Mesenchymal stem cell (in vitro differentiated cells and primary cell): ENCODE measurements at regions not wholly inside any gene's neighbourhood (a gene's known extent, or its start where the extent isn't known, plus 50 kb on each side); places are given as distances from the start of the nearest gene placed in this dataset.
A peak's percentile ranks its signal among the peaks of the same experiment; 100 is the strongest.

Experiments used
- DNase-seq: peaks from one replicate; pipeline ENCODE4 v3.0.0-alpha.2; 2013
- H2AFZ ChIP-seq: one replicate; pipeline ENCODE4 v1.6.1; 2013; ENCODE audit warnings: low read depth, mild to moderate bottlenecking, control low read depth, inconsistent platforms, low read length, moderate library complexity
- H2AK5ac ChIP-seq: 2 replicates; pipeline ENCODE4 v1.6.1; 2013; ENCODE audit warnings: low read length, moderate library complexity, mild to moderate bottlenecking, inconsistent platforms; ENCODE audit not compliant: severe bottlenecking
- H2BK120ac ChIP-seq: one replicate; pipeline ENCODE4 v1.6.1; 2013; ENCODE audit warnings: low read depth, mild to moderate bottlenecking, inconsistent platforms, low read length, moderate library complexity
- H2BK12ac ChIP-seq, 2 experiments: one replicate each; pipeline ENCODE4 v1.6.1; 2013; ENCODE audit warnings: inconsistent platforms in 2 of 2, low read length in 2 of 2, mild to moderate bottlenecking in 2 of 2, moderate library complexity in 2 of 2, control low read depth in 1 of 2
- H2BK15ac ChIP-seq: one replicate; pipeline ENCODE4 v1.6.1; 2013; ENCODE audit warnings: mild to moderate bottlenecking, low read depth, inconsistent platforms; ENCODE audit not compliant: poor library complexity, severe bottlenecking
- H2BK5ac ChIP-seq: 2 replicates; pipeline ENCODE4 v1.6.1; 2013; ENCODE audit warnings: low read depth, mild to moderate bottlenecking, low read length, control low read depth, inconsistent platforms; ENCODE audit not compliant: poor library complexity, severe bottlenecking
- H3K14ac ChIP-seq, 2 experiments: one replicate each; pipeline ENCODE4 v1.6.1; 2013; ENCODE audit warnings: inconsistent platforms in 2 of 2, low read length in 2 of 2, control low read depth in 1 of 2, mild to moderate bottlenecking in 1 of 2, moderate library complexity in 1 of 2
- H3K18ac ChIP-seq, 2 experiments: one replicate each; pipeline ENCODE4 v1.6.1; 2013; ENCODE audit warnings: inconsistent platforms in 2 of 2, low read length in 2 of 2, control low read depth in 1 of 2, low read depth in 1 of 2, mild to moderate bottlenecking in 1 of 2
- H3K23ac ChIP-seq, 2 experiments: one replicate each; pipeline ENCODE4 v1.6.1; 2013; ENCODE audit warnings: inconsistent platforms in 2 of 2, low read length in 2 of 2, mild to moderate bottlenecking in 2 of 2, moderate library complexity in 2 of 2, control low read depth in 1 of 2
- H3K27ac ChIP-seq: 2 replicates; pipeline ENCODE4 v1.5.1; 2013; ENCODE audit warnings: mild to moderate bottlenecking, moderate library complexity, low read length, control low read depth, inconsistent platforms; ENCODE audit not compliant: poor library complexity, severe bottlenecking
- H3K27me3 ChIP-seq, 2 experiments: 2 replicates each; pipeline versions ENCODE4 v1.6.1 to v1.7.0; 2013; ENCODE audit warnings: low read length in 2 of 2, mild to moderate bottlenecking in 2 of 2, moderate library complexity in 2 of 2, control low read depth in 1 of 2, inconsistent platforms in 1 of 2; ENCODE audit not compliant: control insufficient read depth in 1 of 2, insufficient read depth in 1 of 2
- H3K36me3 ChIP-seq, 2 experiments: 2 replicates each; pipeline versions ENCODE4 v1.6.1 to v1.7.0; 2013; ENCODE audit warnings: low read length in 2 of 2, control low read depth in 1 of 2, inconsistent platforms in 1 of 2, low read depth in 1 of 2, mild to moderate bottlenecking in 1 of 2; ENCODE audit not compliant: insufficient read depth in 2 of 2, control insufficient read depth in 1 of 2
- H3K4ac ChIP-seq, 2 experiments: one replicate each; pipeline ENCODE4 v1.6.1; 2013; ENCODE audit warnings: inconsistent platforms in 2 of 2, low read length in 2 of 2, mild to moderate bottlenecking in 2 of 2, moderate library complexity in 2 of 2, control low read depth in 1 of 2, low read depth in 1 of 2
- H3K4me1 ChIP-seq: 2 replicates; pipeline ENCODE4 v1.6.1; 2013; ENCODE audit warnings: low read depth, low read length, control low read depth; ENCODE audit not compliant: control insufficient read depth, insufficient read depth
- H3K4me2 ChIP-seq: 2 replicates; pipeline ENCODE4 v1.6.1; 2013; ENCODE audit warnings: low read length, mild to moderate bottlenecking, inconsistent platforms; ENCODE audit not compliant: poor library complexity, severe bottlenecking
- H3K4me3 ChIP-seq, 2 experiments: 2 replicates each; pipeline versions ENCODE4 v1.5.1 to v1.7.0; 2013; ENCODE audit warnings: low read length in 2 of 2, mild to moderate bottlenecking in 2 of 2, control low read depth in 1 of 2, low read depth in 1 of 2; ENCODE audit not compliant: insufficient read depth in 1 of 2
- H3K79me1 ChIP-seq: replicated peaks from 2 replicates; pipeline ENCODE4 v1.6.1; 2013; ENCODE audit warnings: mild to moderate bottlenecking, control low read depth, low read length, inconsistent platforms; ENCODE audit not compliant: poor library complexity, severe bottlenecking
- H3K9ac ChIP-seq: 2 replicates; pipeline ENCODE4 v1.7.0; 2013; ENCODE audit warnings: mild to moderate bottlenecking, low read length, moderate library complexity
- H3K9me3 ChIP-seq: 2 replicates; pipeline ENCODE4 v1.7.0; 2013; ENCODE audit warnings: mild to moderate bottlenecking, low read length; ENCODE audit not compliant: control insufficient read depth
- H4K8ac ChIP-seq: one replicate; pipeline ENCODE4 v1.6.1; 2013; ENCODE audit warnings: inconsistent platforms, mild to moderate bottlenecking, low read length, moderate library complexity
- H4K91ac ChIP-seq: one replicate; pipeline ENCODE4 v1.6.1; 2013; ENCODE audit warnings: mild to moderate bottlenecking, low read length, inconsistent platforms
- whole genome bisulfite sequencing: methylation state at CpG from one replicate; pipeline ENCODE4 v1.1.7; 2013; ENCODE audit warnings: mixed read lengths; 5-methylcytosine and 5-hydroxymethylcytosine counted together

DNA sequence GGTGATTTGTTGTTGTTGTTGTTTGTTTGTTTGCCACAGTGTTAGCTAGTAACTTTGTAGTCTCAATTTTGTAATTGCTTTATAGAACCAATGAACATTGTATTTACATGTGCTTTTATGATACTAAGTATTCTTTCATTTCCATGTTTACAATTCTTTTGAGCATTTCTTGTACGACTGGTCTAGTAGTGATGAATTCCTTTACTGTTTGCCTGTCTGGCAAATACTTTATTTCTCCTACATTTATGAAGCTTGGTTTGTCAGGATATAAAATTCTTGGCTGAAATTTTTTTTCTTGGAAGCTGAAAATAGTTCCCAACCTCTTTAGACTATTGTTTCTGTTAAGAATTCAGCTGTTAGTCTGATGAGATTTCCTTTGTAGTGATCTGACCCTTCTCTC, 55.6 kb upstream of the SNCAIP start:
- Histone ChIP-seq H3K9me3 (peaks cover 41% of the 10 kb centered on the region), H2BK120ac (no peak overlapping the region), H3K4me1 (peaks cover 2% of the 10 kb centered on the region), H3K9ac (no peak overlapping the region), H2AFZ (no peak overlapping the region), H3K36me3 (no peaks in the 10 kb centered on the region), H4K8ac (no peak overlapping the region), H3K4me2 (no peak overlapping the region), H3K18ac (no peak overlapping the region), H2BK5ac (no peak overlapping the region), H3K27me3 (no peaks in the 10 kb centered on the region), H3K23ac (no peak overlapping the region), H3K4ac (no peak overlapping the region), H3K79me1 (no peaks in the 10 kb centered on the region), H3K27ac (no peak overlapping the region), H2BK15ac (no peak overlapping the region), H3K14ac (no peak overlapping the region), H4K91ac (no peak overlapping the region), H2AK5ac (no peak overlapping the region), H3K4me3 (no peak overlapping the region), H2BK12ac (no peak overlapping the region)
- no peak for DNase-seq
- no CpG with 5 or more reads among the region's 1 CpG for WGBS

DNA sequence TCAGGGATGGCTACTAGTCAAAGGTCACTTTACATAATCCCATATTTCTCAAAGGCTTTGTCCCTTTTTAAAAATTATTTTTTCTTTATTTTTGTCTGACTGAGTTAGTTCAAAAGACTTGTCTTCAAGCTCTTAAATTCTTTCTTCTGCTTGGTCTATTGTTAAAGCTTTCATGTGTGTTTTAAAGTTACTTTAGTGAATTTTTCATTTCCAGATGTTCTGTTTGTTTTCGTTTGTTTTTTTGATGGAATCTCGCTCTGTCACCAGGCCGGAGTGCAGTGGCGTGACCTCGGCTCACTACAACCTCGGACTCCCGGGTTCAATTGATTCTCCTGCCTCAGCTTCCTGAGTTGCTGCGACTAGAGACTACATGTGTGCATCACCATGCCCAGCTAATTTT, 55.0 kb upstream of the SNCAIP start:
- H2BK5ac ChIP-seq, result no peak overlapping the region
- H3K79me1 ChIP-seq, result no peaks in the 10 kb centered on the region
- no peak overlapping the region for H2BK120ac ChIP-seq
- H2AFZ ChIP-seq, result no peak overlapping the region
- no peaks in the 10 kb centered on the region for H3K36me3 ChIP-seq
- H3K4me2 ChIP-seq, result no peak overlapping the region
- no peak for DNase-seq
- H3K9me3 ChIP-seq, result peaks cover 41% of the 10 kb centered on the region
- H2BK12ac ChIP-seq, result no peak overlapping the region
- H3K18ac ChIP-seq, result no peak overlapping the region
- H3K14ac ChIP-seq, result no peak overlapping the region
- WGBS, result 94% methylated on average over 8 of the region's 8 CpGs
- H4K91ac ChIP-seq, result no peak overlapping the region
- H3K4me3 ChIP-seq, result no peak overlapping the region
- no peak overlapping the region for H4K8ac ChIP-seq
- H3K27ac ChIP-seq, result no peak overlapping the region
- no peaks in the 10 kb centered on the region for H3K27me3 ChIP-seq
- no peak overlapping the region for H3K23ac ChIP-seq
- H3K4ac ChIP-seq, result no peak overlapping the region
- no peak overlapping the region for H2BK15ac ChIP-seq
- no peak overlapping the region for H2AK5ac ChIP-seq
- no peak overlapping the region for H3K9ac ChIP-seq
- peaks cover 2% of the 10 kb centered on the region for H3K4me1 ChIP-seq

GRCh38 chr5:122258241-122258640, 53.8 kb upstream of the SNCAIP start:
- Histone ChIP-seq H3K4me3 (no peak overlapping the region), H4K8ac (no peak overlapping the region), H3K9me3 (peaks cover 36% of the 10 kb centered on the region)

DNA sequence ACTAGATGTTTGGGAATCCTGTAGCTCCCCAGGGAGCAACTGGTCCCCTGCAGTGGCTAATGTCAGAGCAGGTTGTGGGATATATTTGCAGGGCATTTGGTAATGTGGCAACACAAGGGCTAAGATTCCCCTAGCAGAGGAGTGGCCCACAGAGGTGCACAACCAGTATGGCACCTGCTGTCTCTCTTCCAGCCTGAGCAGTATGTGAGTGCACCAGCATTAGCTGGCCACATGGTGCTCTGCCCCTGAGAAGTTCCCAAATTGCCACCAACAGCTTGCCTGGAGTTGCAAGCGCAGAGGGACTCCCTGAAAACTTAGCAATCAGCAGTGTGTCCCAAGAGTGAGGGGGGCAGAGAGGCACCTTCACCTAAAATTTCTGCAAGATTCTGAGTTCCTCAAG, 53.2 kb upstream of the SNCAIP start:
- 100% methylated on average over 1 of the region's 1 CpG for WGBS

More at GRCh38 chr5:122258241-122258640, 53.8 kb upstream of the SNCAIP start:
- Histone ChIP-seq H2BK5ac (no peak overlapping the region), H2BK12ac (no peak overlapping the region), H3K4me2 (no peak overlapping the region), H3K18ac (no peak overlapping the region), H3K14ac (peak overlapping the region in 1 of 2 experiments; percentile 44), H4K91ac (no peak overlapping the region), H2AK5ac (no peak overlapping the region), H2BK120ac (no peak overlapping the region), H3K4ac (no peak overlapping the region), H3K36me3 (no peaks in the 10 kb centered on the region), H3K4me1 (peaks cover 2% of the 10 kb centered on the region), H3K27me3 (no peaks in the 10 kb centered on the region), H2BK15ac (no peak overlapping the region), H3K9ac (no peak overlapping the region), H2AFZ (no peak overlapping the region), H3K23ac (no peak overlapping the region), H3K27ac (no peak overlapping the region), H3K79me1 (no peaks in the 10 kb centered on the region)
- no peak for DNase-seq
- 100% methylated on average over 1 of the region's 1 CpG for WGBS

More for the DNA sequence above, 53.2 kb upstream of the SNCAIP start:
- Histone ChIP-seq H3K27me3 (no peaks in the 10 kb centered on the region), H3K18ac (peak overlapping the region in 1 of 2 experiments; percentile 43), H2BK120ac (no peak overlapping the region), H2AK5ac (no peak overlapping the region), H3K4ac (no peak overlapping the region), H3K4me2 (no peak overlapping the region), H3K4me1 (peaks cover 2% of the 10 kb centered on the region), H4K91ac (peak overlapping the region; percentile 27), H3K9ac (no peak overlapping the region), H3K14ac (no peak overlapping the region), H2AFZ (no peak overlapping the region), H2BK15ac (no peak overlapping the region), H2BK5ac (no peak overlapping the region), H3K9me3 (peaks cover 35% of the 10 kb centered on the region), H3K27ac (no peak overlapping the region), H2BK12ac (peak overlapping the region in 1 of 2 experiments; percentile 52), H3K36me3 (no peaks in the 10 kb centered on the region), H3K4me3 (no peak overlapping the region), H4K8ac (peak overlapping the region; percentile 15), H3K79me1 (no peaks in the 10 kb centered on the region), H3K23ac (no peak overlapping the region)
- no peak for DNase-seq
